GM21390 (cell line): ENCODE measurements at regions not wholly inside any gene's neighbourhood (a gene's known extent, or its start where the extent isn't known, plus 50 kb on each side); places are given as distances from the start of the nearest gene placed in this dataset.

ENCODE experiments used
- ATAC-seq: cut with Tn5 transposase; IDR thresholded peaks from one replicate; pipeline ENCODE4 v1.9.1; 2021; ENCODE audit not compliant: unreplicated experiment

DNA sequence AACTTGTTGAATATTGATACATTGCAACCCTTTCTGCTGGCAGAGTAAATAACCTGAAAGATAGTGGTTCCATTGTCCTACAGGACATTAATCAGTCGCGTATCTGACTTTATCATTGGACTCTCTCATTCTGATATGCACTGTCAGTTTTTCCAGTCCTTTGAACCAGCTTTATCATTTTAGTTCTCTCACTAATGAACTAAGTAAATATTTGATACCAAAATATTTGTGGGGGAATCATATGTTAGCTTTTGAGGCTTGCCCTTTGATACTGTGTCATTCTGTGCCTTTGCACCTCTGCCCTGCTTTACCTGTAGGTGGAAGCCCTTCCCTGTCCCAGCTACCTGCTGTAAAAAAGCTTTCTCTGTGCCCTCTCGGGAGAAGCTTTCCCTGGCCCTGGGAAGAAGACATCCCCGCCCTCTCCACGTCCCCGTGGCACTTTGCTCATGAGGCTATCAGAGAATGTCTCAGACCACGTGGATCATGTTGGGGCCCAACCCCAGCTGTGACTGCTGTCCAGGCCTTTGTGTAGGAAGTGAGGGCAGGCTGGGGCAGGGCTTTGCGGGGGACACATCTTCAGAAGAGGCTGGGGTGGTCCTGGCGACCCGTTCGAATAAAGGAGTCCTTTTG is 117.8 kb upstream of the NXT1 start:
- ATAC-seq, result no peak

DNA sequence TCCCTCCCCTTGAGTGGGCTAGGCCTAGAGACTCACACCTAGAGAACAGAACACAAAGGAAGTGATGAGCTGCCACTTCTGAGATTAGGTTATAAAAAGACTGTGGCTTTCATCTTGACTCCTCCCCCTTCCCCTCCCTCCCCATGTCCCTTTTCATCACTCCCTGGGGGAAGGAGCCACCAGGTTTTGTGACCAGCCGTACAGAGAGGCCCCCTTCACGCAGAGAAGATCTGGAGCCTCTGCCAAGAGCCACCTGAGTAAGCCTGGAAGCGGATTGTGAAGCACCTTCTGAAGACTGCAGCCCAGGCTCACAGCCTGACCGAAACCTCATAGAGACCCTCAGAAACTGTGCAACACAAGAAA is 118.4 kb upstream of the NXT1 start:
- ATAC-seq, result no peak

GRCh38 chr20:23231561-23232218 is 118.9 kb upstream of the NXT1 start:
- no peak for ATAC-seq

DNA sequence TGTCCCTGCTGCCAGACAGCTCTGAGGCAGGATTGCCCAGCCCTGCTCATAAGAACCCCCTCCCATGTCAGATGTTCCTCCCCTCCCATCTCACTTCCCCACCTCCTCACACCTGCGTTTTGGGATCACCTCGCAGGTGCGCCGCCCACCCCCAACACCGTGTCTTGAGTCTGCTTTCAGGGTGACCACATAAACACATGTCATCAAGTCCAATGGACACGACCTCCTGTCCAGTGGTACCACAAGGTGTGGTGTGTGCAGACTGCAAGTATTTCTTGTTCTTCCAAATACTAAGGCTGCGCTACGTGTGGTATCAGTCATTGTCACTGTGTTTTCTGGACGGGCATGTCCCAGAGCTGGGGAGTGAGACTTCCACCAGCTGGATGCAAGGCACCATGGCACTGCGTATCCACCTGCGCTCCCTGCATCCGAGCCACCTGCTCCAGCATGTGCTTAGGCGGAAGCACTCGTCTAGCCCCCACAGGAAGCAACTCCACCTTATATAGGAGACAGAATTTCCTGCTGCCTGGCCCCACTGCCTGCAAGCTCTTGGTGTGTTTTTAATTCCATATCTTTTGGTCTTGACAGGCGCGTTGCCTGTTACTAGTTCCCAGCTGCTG is 119.7 kb upstream of the NXT1 start:
- ATAC-seq, result no peak

- no peak for ATAC-seq
Observed at GRCh38 chr20:23229989-23230388, 120.6 kb upstream of the NXT1 start.

DNA sequence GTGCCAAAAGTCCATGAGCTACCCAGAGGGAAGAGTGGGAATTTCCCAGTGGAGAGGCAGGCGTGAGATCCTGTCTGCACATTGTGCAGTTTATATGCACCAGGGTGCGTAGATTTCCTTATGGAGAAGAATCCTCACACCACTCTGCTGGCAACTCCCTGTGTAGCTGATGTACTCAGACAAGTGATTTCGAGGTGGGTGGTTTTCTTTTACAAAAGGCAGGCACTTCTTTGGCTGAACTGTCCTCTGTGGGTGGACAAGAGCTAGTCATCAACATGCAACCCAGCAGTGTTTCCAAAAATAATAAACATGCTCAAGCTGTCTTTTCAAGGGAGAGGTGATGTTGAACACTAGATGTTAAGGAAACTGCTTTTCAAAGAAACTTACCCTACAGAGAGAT is 121.7 kb upstream of the NXT1 start:
- ATAC-seq, result no peak

DNA sequence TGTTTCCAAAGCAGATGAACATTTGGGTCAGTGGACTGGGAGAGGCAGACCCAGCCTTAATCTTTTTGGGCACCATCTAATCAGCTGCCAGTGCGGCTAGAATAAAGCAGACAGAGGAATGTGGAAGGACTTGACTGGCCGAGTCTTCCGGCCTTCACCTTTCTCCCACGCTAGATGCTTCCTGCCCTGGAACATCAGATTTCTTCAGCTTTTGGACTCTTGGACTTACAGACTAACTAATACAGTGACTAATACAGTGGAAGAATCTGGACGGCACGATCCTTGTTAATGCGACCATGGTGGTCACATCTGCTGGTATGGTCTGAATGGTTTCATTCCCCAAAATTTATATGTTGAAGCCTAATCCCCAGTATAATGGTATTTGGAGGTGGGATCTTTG is 122.6 kb upstream of the NXT1 start:
- no peak for ATAC-seq

- no peak for ATAC-seq
Observed at GRCh38 chr20:23227274-23227673, 123.3 kb upstream of the NXT1 start.

DNA sequence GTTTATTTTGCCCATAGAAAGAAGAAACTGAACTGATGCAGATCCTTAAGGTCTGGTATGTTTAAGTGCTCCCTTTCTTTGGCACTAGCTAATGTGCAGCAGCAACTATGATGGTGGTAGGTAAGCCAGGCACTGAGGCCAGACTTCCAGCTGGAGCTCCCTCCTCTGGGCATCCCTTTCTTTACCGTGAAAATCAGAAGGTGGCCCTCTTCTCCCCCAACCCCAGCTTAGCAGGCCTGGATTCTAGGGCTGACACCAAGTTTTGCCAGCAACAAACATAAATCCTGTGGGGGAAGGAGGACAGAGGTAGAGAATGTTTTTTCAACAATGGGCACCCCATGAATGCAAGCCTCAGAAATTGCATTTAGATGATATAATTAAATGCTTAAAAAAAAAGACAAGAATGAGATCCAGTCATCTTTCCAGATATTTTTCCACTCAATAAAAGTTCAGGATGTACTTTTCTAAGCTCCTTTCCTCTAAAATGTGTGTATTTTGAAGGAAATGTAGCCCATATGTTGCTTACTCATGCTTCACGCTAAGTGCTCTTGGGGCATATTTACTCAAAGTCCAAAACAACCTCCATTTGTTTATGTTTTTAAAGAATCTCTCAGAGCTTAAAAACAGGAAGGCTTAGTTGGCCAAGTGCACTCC is 123.9 kb upstream of the NXT1 start:
- ATAC-seq, result no peak

GRCh38 chr20:23225407-23226060 is 125.1 kb upstream of the NXT1 start:
- ATAC-seq, result no peak

GRCh38 chr20:23224806-23225205 is 125.8 kb upstream of the NXT1 start:
- no peak for ATAC-seq

DNA sequence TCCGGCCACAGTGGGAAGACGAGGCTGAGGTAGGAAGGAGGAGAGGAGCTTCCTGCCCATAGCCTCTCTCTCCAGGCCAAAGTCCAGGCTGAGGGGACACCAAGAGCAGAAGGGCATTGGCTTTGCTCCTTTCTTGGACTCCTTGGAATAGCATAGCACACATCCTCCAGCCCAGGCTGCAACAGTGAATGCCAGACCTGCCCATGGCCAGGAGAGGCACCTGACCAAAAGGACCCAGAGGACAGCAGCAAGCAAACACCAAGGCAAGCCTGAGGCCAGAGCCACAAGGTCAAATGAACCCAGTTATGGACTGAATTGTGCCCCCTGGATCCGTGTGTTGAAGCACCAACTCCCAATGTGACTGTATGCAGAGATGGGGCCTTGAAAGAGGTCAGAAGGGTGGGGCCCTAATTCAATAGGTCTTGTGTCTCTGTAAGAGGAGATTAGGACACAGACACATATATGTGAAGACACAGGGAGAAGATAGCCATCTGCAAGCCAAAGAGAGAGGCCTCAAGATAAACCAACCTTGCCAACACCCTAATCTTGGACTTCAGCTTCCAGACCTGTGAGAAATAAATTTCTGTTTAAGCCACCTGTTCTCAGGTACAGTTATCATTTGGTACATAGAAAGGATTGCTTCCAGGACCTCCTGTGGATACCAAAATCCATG is 126.5 kb upstream of the NXT1 start:
- ATAC-seq, result no peak

- ATAC-seq, result no peak
Observed at GRCh38 chr20:23222531-23223200, 127.9 kb upstream of the NXT1 start.

GRCh38 chr20:23217023-23217422 is 130.9 kb upstream of the CD93 start:
- ATAC-seq, result no peak

- no peak for ATAC-seq
Observed at GRCh38 chr20:23215344-23215995, 129.3 kb upstream of the CD93 start.

GRCh38 chr20:23214903-23215302 is 128.8 kb upstream of the CD93 start:
- no peak for ATAC-seq

DNA sequence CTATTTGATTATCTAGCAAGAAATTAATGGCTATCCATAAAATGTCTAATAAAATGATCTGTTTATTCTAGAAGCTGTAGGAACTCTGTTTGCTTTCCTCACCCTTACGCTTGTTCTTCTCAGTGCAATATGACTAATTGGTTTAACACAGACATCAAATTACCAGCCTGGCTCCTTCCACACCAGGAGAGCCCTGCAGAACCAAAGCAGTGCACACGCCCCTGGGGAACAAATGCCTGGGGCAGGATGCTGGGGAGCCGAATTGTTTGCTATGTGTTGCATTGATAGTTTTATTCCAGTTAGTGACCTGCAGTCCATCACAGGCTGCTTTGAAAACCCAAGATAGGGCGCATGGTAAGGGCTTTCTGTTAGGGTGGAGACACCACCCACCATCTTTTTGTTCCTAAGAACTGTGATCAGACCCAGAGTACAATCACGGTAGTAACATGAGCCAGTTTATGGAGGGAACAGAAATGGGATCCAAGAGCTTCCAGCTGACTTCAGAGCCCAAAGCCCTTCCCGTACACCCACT is 126.4 kb upstream of the CD93 start:
- ATAC-seq, result no peak

DNA sequence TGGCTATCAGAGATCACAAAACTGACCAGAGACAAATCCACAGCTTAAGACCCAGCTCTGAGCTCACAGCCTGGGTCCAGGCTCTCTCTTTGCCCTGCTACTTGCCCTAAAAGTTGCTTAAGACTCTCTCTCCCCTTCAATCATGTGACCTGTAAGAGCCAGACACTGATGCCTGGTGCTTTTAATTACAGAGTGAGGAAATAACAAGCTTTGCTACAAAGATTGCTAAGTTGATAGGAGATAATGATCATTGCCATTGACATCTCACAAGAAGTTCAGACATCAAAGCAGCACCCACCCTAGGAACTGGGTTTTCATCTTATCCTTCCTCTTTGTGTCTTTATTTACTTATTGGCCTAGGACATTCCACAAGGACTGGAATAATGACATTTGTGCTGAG is 125.9 kb upstream of the CD93 start:
- no peak for ATAC-seq

GRCh38 chr20:23211164-23211563 is 125.0 kb upstream of the CD93 start:
- ATAC-seq, result no peak
